Nephron (organoid): ENCODE measurements at regions not wholly inside any gene's neighbourhood (a gene's known extent, or its start where the extent isn't known, plus 50 kb on each side); places are given as distances from the start of the nearest gene placed in this dataset.
A peak's percentile ranks its signal among the peaks of the same experiment; 100 is the strongest.
"Not testable (repeated sequence)": the region's sequence is repeated elsewhere in the genome, so short reads cannot be mapped to it uniquely, and the experiment has no call there.

Experiments used
- H3K27ac Mint-ChIP-seq, 3 experiments: 2 replicates each; pipeline ENCODE4 v1.8.0; 2020; ENCODE audit warnings: mixed read lengths in 3 of 3, mild to moderate bottlenecking in 2 of 3, moderate library complexity in 1 of 3
- H3K27me3 Mint-ChIP-seq: 2 replicates; pipeline ENCODE4 v1.8.0; 2021; ENCODE audit warnings: low read depth, mild to moderate bottlenecking, moderate library complexity, mixed read lengths
- H3K36me3 Mint-ChIP-seq: 2 replicates; pipeline ENCODE4 v1.8.0; 2020; ENCODE audit warnings: low read depth, mixed read lengths
- H3K4me1 Mint-ChIP-seq: 2 replicates; pipeline ENCODE4 v1.8.0; 2020; ENCODE audit warnings: mixed read lengths
- H3K4me3 Mint-ChIP-seq, 3 experiments: 2 replicates each; pipeline ENCODE4 v1.8.0; 2020; ENCODE audit warnings: mild to moderate bottlenecking in 3 of 3, mixed read lengths in 3 of 3, moderate library complexity in 2 of 3
- H3K9me3 Mint-ChIP-seq: 2 replicates; pipeline ENCODE4 v1.8.0; 2020; ENCODE audit warnings: mixed read lengths
- CTCF ChIP-seq, 3 experiments: fragments of 200-600 bp; sonication (generic); IDR thresholded peaks; one replicate each; pipeline ENCODE4 v1.5.0; 2021; ENCODE audit warnings: antibody characterized with exemption in 3 of 3; ENCODE audit not compliant: unreplicated experiment in 3 of 3

GRCh38 chr11:97902828-97903227, 1117.9 kb upstream of the CNTN5 start:
- Mint-ChIP-seq H3K36me3 (no peaks in the 10 kb centered on the region), H3K9me3 (peaks cover 2% of the 10 kb centered on the region), H3K4me1 (no peaks in the 10 kb centered on the region), H3K4me3 (no peak overlapping the region), H3K27ac (no peak overlapping the region), H3K27me3 (no peaks in the 10 kb centered on the region)
- TF ChIP-seq CTCF (IDR thresholded peaks at IDR 0.05; ENCODE audit: unreplicated experiment in 3 of 3): no peak

GRCh38 chr11:97905101-97905500, 1115.6 kb upstream of the CNTN5 start:
- Mint-ChIP-seq H3K4me3 (no peak overlapping the region), H3K36me3 (no peaks in the 10 kb centered on the region), H3K9me3 (no peaks in the 10 kb centered on the region), H3K4me1 (peaks cover 14% of the 10 kb centered on the region), H3K27ac (no peak overlapping the region), H3K27me3 (no peaks in the 10 kb centered on the region)
- no peak for TF ChIP-seq CTCF (IDR thresholded peaks at IDR 0.05; ENCODE audit: unreplicated experiment in 3 of 3)

GRCh38 chr11:97905671-97906070, 1115.1 kb upstream of the CNTN5 start:
- Mint-ChIP-seq H3K4me1 (peaks cover 17% of the 10 kb centered on the region), H3K4me3 (no peak overlapping the region), H3K27ac (no peak overlapping the region), H3K36me3 (no peaks in the 10 kb centered on the region), H3K27me3 (no peaks in the 10 kb centered on the region), H3K9me3 (no peaks in the 10 kb centered on the region)
- no peak for TF ChIP-seq CTCF (IDR thresholded peaks at IDR 0.05; ENCODE audit: unreplicated experiment in 3 of 3)

- Mint-ChIP-seq H3K36me3 (no peaks in the 10 kb centered on the region), H3K27me3 (no peaks in the 10 kb centered on the region), H3K27ac (peak overlapping the region; percentile 3 to 93 (median 50)), H3K4me3 (no peak overlapping the region), H3K4me1 (peaks cover 17% of the 10 kb centered on the region), H3K9me3 (no peaks in the 10 kb centered on the region)
- TF ChIP-seq CTCF (IDR thresholded peaks at IDR 0.05; ENCODE audit: unreplicated experiment in 3 of 3): no peak
Measured at GRCh38 chr11:97908354-97908753, 1112.4 kb upstream of the CNTN5 start.

GRCh38 chr11:97909614-97910399, 1110.9 kb upstream of the CNTN5 start:
- H3K4me1 Mint-ChIP-seq: peaks cover 17% of the 10 kb centered on the region
- peaks cover 3% of the 10 kb centered on the region for H3K27me3 Mint-ChIP-seq
- H3K9me3 Mint-ChIP-seq: no peaks in the 10 kb centered on the region
- no peak for TF ChIP-seq CTCF (IDR thresholded peaks at IDR 0.05; ENCODE audit: unreplicated experiment in 3 of 3)
- H3K27ac Mint-ChIP-seq: peak overlapping the region; percentile 85 to 94 (median 93)
- H3K4me3 Mint-ChIP-seq: no peak overlapping the region
- H3K36me3 Mint-ChIP-seq: no peaks in the 10 kb centered on the region

GRCh38 chr11:97912629-97913028, 1108.1 kb upstream of the CNTN5 start:
- Mint-ChIP-seq H3K27me3 (peaks cover 3% of the 10 kb centered on the region), H3K4me1 (peaks cover 17% of the 10 kb centered on the region), H3K9me3 (no peaks in the 10 kb centered on the region), H3K36me3 (no peaks in the 10 kb centered on the region), H3K27ac (no peak overlapping the region), H3K4me3 (no peak overlapping the region)
- no peak for TF ChIP-seq CTCF (IDR thresholded peaks at IDR 0.05; ENCODE audit: unreplicated experiment in 3 of 3)

DNA sequence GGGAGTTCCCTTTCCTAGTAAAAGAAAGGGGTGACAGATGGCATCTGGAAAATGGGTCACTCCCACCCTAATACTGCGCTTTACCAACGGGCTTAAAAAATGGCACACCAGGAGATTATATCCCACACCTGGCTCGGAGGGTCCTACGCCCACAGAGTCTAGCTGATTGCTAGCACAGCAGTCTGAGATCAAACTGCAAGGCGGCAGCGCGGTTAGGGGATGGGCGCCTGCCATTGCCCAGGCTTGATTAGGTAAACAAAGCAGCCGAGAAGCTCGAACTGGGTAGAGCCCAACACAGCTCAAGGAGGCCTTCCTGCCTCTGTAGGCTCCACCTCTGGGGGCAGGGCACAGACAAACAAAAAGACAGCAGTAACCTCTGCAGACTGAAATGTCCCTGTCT, 1097.8 kb upstream of the CNTN5 start:
- H3K9me3 Mint-ChIP-seq: peaks cover 17% of the 10 kb centered on the region
- H3K4me1 Mint-ChIP-seq, H3K4me3 Mint-ChIP-seq, H3K27ac Mint-ChIP-seq, H3K27me3 Mint-ChIP-seq, H3K36me3 Mint-ChIP-seq: not testable (repeated sequence)
